Endothelial cell of umbilical vein (primary cell): ENCODE measurements at regions not wholly inside any gene's neighbourhood (a gene's known extent, or its start where the extent isn't known, plus 50 kb on each side); places are given as distances from the start of the nearest gene placed in this dataset.

Experiments
- EZH2 ChIP-seq: IDR thresholded peaks from 2 replicates; pipeline ENCODE4 v1.6.1; 2012; ENCODE audit warnings: borderline replicate concordance, low read depth, mild to moderate bottlenecking, moderate library complexity, low read length, inconsistent platforms; ENCODE audit not compliant: severe bottlenecking
- POLR2AphosphoS5 ChIP-seq: IDR thresholded peaks from 2 replicates; pipeline ENCODE4 v1.6.1; 2012; ENCODE audit warnings: low read depth, mild to moderate bottlenecking, control low read depth, low read length, moderate library complexity; ENCODE audit not compliant: insufficient read depth
- TF ChIP-seq, protein P1 (sequence below), 2 donors: IDR thresholded peaks; 1 replicate in 1 of 2; 2 replicates in 1 of 2; pipeline ENCODE4 v1.5.1; 2011; ENCODE audit warnings: low read length in 2 of 2, mild to moderate bottlenecking in 2 of 2, moderate library complexity in 2 of 2, control low read depth in 1 of 2, inconsistent platforms in 1 of 2, low read depth in 1 of 2; ENCODE audit not compliant: insufficient read depth in 1 of 2; ENCODE audit errors: extremely low read depth in 1 of 2

DNA sequence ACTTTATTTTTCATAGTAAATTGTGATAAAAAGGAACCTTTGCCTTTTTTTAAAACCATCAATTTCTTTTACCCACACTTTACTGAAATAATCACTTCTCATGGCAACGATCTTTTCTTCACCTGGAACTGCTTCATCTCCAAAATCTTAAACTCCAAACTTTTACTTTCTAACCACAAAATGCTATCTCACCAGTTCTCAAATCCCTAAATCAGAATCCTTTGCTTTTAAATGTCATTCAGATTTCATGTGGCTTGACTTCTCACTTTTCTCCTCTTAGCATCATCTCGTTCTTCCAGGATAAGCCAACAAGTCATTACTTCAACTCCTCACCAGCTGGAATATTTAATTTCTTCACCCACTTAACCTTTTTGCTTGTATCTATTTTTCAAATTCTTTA, 284.3 kb upstream of the RASGEF1B start:
- TF ChIP-seq, protein P1, sequence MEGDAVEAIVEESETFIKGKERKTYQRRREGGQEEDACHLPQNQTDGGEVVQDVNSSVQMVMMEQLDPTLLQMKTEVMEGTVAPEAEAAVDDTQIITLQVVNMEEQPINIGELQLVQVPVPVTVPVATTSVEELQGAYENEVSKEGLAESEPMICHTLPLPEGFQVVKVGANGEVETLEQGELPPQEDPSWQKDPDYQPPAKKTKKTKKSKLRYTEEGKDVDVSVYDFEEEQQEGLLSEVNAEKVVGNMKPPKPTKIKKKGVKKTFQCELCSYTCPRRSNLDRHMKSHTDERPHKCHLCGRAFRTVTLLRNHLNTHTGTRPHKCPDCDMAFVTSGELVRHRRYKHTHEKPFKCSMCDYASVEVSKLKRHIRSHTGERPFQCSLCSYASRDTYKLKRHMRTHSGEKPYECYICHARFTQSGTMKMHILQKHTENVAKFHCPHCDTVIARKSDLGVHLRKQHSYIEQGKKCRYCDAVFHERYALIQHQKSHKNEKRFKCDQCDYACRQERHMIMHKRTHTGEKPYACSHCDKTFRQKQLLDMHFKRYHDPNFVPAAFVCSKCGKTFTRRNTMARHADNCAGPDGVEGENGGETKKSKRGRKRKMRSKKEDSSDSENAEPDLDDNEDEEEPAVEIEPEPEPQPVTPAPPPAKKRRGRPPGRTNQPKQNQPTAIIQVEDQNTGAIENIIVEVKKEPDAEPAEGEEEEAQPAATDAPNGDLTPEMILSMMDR (IDR thresholded peaks at IDR 0.05; ENCODE audit: extremely low read depth in 1 of 2, insufficient read depth in 1 of 2, low read depth in 1 of 2, low read length in 2 of 2) = no peak
- TF ChIP-seq POLR2AphosphoS5 = no peak
- no peak for TF ChIP-seq EZH2
